Frontal cortex (tissue), 4 donors: ENCODE measurements at regions not wholly inside any gene's neighbourhood (a gene's known extent, or its start where the extent isn't known, plus 50 kb on each side); places are given as distances from the start of the nearest gene placed in this dataset. TPM values are rescaled to one million over a fixed set of nuclear protein-coding genes. Genes with fewer than 3 reads are reported as not detected.

ENCODE experiments used
- DNase-seq, 2 donors: peaks; one replicate each; pipeline ENCODE4 v3.0.0; 2012; ENCODE audit warnings: low spot score in 2 of 2
- FAIRE-seq: peaks from 2 replicates; lab custom pipeline; 2012; peaks lifted over from hg19 to GRCh38; lab: Jason Lieb, UNC
- small RNA-seq: library from RNA; depleted of rRNA; stranded (forward); fragments of <200 nt; gene quantifications from one replicate; pipeline ENCODE3, GENCODE V24; 2014
- donor health status: control.
- donor health status: control.
- donor health status: control.

DNA sequence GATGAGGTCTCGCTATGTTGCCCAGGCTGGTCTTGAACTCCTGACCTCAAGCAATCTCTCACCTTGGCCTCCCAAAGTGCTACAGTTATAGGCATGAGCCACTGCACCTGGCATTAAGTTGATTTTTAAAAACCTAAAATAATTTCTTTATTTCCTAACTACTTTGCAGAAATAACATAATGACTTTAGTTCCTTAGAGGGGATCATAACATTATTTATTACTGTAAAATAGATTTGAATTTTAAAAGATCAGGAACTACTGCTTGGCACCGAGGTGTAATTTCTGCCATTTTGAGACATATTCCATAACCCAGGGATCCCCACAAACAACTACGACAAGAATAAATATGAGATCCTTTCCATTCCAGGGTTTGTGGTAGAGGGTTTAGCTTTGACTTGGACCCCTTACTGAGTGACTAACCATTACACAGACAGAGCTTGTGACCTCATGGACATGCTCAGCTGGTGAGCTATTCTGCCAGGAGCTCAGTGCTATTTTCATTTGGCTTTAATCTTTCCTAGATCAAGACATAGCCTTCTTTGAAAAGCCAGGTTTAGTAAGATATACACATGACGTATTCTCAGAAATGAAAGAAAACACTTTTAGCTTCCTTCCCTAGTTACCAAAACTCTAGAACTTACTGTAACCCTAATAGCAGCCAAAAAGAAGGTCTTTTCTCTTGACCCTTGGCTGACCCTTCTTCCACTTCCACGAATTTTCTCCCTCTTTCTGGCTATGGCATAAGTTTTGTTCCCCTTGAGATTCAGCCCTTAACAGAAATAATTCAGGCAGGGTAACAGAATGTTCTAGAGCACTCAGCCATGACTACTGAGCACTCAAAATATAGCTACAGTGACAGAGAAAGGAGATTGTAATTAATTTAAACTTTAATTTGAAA lies 75.1 kb upstream of the NUDT4 start:
- FAIRE-seq (no peak), DNase-seq (no peak)

DNA sequence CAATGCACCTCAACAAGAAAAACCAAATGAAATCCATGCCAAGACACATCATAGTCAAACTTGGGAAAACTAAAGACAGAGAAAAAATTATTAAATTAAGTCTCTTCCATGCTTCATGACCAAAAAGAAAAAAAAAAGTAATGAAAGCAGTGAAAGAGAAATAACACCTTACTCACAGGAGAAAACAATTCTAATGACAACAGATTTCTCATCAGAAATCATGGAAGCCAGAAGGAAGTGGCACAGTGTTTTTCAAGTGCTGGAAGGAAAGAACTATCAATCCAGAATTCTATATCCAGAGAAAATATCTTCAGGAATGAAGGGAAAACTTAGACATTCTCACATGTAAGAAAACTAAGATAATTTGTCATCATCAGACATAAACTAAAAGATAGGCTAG lies 71.1 kb upstream of the NUDT4 start:
- FAIRE-seq (no peak), DNase-seq (no peak)

DNA sequence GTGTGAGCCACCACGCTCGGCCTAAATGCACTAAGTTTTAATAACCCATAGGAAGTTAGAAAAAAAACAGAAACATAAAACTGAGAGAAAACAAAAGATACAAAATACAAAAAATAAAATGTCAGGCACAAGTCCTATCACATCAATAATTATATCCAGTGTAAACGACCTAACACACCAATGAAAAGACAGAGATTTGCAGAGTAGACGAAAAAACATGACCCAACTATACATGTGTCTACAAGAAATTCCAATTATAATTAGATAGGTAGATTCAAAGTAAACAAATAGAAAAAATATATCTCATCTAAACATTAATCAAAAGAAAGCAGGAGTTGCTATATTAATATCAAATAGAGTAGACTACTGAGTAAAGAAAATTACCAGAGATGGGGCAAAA lies 69.4 kb upstream of the NUDT4 start:
- FAIRE-seq, result no peak

DNA sequence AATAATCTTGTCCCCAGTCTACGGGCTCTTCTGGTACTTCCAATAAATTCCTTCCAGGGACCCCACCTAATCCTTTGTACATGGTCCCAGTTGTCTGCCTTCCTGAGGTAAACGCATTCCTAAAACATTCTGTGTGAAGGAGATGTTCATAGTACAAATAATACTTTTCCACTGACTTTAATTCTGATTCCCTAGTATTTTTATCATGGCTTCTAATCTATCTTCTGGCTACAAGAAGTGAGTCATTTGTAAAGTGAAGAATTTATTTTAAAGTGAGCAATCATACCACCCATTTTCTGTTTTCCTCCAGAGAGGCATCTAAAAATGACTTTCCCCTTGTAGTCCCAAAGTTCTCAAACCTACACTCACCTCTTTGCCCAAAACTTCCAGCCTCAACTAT lies 65.9 kb upstream of the NUDT4 start:
- no peak for DNase-seq
- FAIRE-seq, result no peak

More for the DNA sequence above, 69.4 kb upstream of the NUDT4 start:
- no peak for DNase-seq

DNA sequence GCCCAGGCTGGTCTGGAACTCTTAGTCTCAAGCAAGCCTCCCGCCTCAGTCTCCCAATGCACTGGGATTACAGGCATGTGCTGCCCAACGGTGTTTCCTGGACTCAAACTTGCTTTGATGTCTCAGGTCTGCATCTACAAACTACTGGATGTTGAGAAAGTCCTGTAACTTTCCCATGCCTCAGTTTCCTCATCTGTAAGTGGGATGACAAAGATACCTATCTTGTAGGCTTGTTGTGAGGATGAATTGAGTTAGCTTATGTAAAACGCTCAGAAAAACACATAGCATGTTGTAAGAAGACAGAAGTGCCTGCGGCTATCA lies 63.6 kb upstream of the NUDT4 start:
- FAIRE-seq (no peak), DNase-seq (no peak)

DNA sequence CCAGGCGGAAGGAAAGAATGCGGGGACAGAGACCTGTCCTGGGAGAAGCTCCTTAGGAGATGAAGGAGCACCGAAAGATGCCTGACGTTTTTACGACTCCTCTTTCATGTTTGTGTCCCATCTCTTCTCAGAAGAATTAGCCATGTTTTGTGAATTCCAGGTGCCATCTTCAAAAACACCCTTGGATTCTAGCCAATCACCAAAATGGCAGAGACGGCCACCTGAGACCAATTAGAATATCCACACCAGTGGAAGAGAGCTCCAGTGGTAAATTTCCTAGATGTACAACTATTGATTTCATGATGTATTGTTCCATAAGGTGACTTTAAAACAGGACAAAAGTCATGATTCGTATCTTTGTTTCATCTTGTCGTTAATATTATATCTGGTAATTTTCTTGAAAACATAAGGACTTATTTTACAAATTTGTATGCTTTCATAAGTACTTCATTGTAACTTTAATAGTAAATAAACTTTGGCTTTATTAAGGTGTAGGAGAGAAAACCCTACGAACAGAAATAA lies 62.3 kb upstream of the NUDT4 start:
- FAIRE-seq (no peak), DNase-seq (no peak)

DNA sequence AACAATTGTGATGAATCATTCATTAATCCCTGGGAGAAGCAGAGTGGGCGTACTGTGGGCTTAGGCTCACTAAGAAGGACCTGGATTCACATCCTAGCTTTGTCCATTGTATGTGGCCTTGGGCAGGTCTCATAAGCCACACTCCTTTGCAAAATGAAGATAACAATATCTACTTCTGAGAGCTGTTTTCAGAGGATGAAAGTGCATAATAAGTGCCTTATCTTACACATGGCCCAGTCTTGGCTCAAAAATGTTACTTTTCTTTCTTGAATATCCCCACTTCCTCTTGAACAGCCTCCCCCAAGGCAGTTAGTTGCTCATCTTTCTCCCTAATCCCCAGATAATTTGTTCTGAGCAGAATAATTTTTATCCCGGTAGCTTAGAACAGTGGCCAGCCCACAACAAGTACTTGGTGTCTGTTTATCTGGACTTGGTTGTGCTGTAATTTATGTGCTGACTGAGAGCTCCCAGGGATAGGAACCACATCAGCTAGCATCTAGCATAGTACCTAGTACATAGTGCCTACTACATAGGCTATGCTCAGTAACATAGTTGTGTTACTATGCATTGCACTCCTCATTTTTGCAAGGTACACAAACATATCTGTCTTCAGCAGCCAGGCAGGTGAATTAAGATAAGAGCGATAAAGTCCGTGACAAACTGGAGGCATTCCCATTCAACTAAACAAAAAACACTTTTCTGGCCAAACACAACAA lies 61.7 kb upstream of the NUDT4 start:
- FAIRE-seq, result no peak

DNA sequence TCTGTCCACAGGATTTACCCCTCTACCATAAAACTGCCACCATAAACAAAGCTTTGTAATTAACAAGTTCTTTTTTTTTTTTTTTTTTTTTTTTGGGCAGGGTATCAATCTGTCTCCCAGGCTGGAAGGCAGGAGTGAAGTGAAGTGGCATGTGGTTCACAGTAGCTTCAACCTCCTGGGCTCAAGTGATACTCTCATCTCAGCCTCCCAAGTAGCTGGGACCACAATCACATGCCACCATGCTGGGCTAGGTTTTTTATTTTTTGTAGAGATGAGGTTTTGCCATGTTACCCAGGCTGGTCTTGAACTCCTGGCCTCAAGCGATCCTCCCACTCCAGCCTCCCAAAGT lies 61.1 kb upstream of the NUDT4 start:
- FAIRE-seq, result no peak
- DNase-seq, result no peak

More for the DNA sequence above, 61.7 kb upstream of the NUDT4 start:
- no peak for DNase-seq

DNA sequence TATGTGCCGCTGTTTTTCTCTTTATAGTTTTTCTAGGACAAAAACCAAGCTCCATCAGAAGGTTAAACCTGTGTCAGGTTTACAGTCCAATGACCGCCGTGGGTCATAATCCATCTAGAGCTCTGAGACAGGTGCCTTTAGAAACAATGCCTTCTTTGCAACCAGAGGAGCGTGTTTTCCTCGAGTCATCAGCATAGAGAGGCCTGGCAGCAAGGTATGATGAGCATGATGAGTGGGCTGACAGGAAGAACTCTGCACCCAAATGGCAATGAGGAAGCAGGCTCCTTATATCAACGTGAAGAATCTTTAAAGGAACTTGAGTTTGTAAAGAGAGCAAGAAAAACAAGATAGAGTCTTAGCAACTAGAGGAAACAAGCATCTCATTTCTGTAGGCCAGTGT lies 60.5 kb upstream of the NUDT4 start:
- no peak for DNase-seq
- no peak for FAIRE-seq

DNA sequence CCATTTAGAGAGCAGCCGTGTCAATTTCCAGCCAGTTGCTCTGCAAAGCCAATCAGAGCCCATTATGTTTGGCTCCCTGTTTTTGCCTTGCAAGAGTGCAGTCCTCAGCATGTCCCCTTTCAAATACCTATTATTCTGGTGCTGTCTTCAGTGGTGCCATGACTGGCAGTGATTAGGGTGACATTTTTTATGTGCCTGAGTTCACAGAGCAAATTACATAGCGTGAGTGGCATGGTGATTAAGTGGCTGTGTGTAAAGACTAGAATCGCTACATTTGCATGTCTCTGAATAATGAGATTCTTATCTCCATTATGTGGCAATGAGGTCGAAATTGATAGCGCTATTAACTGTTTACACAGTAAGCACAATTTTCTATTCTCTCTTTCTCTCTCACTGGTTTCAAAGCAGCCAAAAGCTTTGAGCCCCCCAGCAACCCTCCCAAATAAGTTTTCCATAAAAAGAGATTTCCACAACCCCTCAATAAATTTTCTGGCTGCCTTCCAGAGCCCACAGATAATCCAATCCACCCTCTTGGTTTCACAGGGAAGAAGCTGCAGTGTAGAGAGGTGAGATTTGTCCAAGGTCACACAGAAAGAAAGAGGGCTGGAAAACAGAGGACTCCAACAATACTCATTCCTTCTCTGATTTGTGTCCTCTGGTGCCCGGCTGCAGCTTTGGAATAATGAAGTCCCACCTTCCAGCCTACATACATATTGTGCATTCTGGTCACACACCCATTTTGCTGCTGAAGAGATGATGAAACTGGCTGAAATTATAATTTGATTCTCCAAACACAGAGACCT lies 58.8 kb upstream of the NUDT4 start:
- DNase-seq (no peak), FAIRE-seq (no peak)

DNA sequence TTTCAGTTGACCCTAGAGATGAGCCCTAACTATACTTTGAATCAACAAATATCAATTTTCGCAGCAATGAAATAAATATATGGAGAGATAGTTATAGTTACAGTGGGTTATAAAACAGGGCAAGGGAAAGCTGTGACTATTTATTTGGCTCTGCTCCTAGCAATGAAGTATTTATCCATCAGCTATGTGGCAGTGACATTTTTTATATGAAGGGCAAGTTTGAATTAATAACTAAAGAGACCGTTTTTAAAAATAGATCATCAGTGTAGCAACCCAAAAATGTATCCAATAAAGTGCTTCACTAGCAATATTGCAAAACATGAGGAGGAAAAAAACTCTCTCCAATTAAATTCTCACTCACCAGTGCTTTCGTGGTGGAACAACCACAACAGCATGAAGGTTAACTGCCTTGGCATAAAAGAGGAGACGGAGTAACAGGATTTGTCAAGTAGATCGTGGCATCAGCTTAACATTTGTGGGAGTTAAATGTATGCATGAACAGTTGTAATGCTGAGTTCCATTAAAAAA lies 58.1 kb upstream of the NUDT4 start:
- DNase-seq (no peak), FAIRE-seq (no peak)

DNA sequence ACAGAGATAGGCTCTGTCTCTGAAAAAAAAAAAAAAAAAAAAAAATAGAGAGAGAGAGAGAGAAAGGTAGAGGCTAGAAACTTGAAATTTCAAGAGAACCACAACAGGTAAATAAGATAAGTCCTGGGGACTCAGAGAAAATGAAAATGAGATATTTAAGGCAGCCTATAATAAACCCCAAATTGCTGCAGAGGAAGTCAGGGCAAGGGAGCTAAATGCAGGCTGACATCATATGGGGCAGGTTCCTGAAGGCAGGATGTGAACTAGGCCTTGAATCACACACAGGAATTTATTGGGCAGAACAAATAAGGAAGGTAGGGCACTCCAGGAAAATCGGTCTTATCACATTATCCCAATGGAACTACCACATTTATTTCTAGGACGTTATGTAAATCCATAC lies 54.9 kb upstream of the NUDT4 start:
- FAIRE-seq (no peak), DNase-seq (no peak)

DNA sequence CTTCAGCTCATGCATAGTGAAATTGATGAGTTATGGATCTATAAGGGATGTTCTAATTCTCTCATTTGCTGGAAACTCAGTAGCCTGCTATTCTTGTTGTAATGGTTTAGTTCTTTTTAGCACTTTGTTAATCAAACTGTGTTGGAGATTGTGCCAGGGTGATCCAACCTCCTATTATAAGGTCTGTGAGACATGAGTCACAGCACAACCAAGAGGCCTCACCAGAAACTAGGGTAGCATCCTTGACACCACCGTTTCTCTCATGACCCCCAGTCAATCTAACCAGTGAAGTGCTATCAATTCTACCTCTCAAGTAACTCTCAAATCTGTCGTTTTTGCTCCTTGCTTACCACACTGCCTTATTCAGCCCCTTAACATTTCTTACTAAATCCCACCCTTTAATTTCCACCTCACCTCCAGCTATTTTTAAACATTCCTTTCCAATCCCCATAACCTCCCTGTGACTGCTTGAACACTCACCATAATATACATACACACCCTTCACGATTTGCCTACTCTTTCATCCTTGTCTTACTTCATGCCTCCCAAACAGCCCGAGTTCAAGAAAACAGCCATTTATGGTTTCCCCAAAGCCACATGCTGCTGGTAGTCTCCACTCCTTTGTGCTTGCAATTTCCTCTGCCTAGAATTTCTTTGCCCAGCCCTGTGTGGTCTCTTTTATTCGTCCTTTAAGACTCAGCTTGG lies 53.9 kb upstream of the NUDT4 start:
- DNase-seq (no peak), FAIRE-seq (no peak)

DNA sequence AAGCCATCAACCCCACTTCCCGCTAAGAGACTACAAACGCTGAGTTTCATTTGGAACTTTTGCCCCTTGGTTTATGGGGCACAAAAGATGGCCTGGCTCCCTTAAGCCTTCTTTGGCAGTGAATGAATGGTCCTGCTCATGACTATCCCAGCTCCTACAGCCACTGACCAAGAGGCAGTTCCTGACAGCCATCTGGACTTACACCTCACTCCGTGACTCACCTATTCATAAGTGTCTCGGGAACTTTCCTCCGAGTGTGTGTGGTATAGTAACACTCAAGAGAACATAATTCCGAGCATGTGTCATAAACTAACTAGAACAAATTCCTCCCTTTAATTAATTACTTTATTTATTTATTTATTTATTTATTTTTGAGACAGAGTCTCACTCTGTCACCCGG lies 51.9 kb upstream of the NUDT4 start:
- FAIRE-seq, result no peak

More for the DNA sequence above, 51.9 kb upstream of the NUDT4 start:
- DNase-seq, result no peak

Small RNA genes in the stretch of these regions (small RNA-seq; reads per million reads assigned to genes)
- not detected for gene RF00019
- not detected for gene RF00284
- gene RPL41P5, result not detected
